ENCODE measurements at regions not wholly inside any gene's neighbourhood (a gene's known extent, or its start where the extent isn't known, plus 50 kb on each side); places are given as distances from the start of the nearest gene placed in this dataset.

GRCh38 chr10:128461991-128462390 lies 335.8 kb upstream of the MKI67 start:
- Histone ChIP-seq H3K4me3 (ENCODE audit: low read length in 3 of 3) (no peak overlapping the region), H3K9me3 (ENCODE audit: control insufficient read depth in 3 of 3, low read length in 3 of 3) (no peaks in the 10 kb centered on the region), H3K27ac (ENCODE audit: low read depth, low read length) (no peak overlapping the region), H3K36me3 (ENCODE audit: control insufficient read depth in 3 of 3, insufficient read depth in 3 of 3, low read length in 3 of 3) (no peaks in the 10 kb centered on the region), H3K9ac (ENCODE audit: low read depth in 1 of 3, low read length in 3 of 3) (no peak overlapping the region), H3K4me1 (ENCODE audit: control insufficient read depth in 3 of 3, insufficient read depth in 3 of 3, low read length in 3 of 3) (no peaks in the 10 kb centered on the region), H3K27me3 (ENCODE audit: control insufficient read depth in 3 of 3, insufficient read depth in 3 of 3, low read length in 3 of 3) (peaks cover 3 to 37% (median 24%) of the 10 kb centered on the region in 3 donors)

GRCh38 chr10:128462844-128463243 lies 336.6 kb upstream of the MKI67 start:
- no peaks in the 10 kb centered on the region for H3K4me1 ChIP-seq (ENCODE audit: control insufficient read depth in 3 of 3, insufficient read depth in 3 of 3, low read length in 3 of 3)
- no peaks in the 10 kb centered on the region for H3K9me3 ChIP-seq (ENCODE audit: control insufficient read depth in 3 of 3, low read length in 3 of 3)
- no peak overlapping the region for H3K4me3 ChIP-seq (ENCODE audit: low read length in 3 of 3)
- H3K36me3 ChIP-seq (ENCODE audit: control insufficient read depth in 3 of 3, insufficient read depth in 3 of 3, low read length in 3 of 3) = no peaks in the 10 kb centered on the region
- H3K27me3 ChIP-seq (ENCODE audit: control insufficient read depth in 3 of 3, insufficient read depth in 3 of 3, low read length in 3 of 3) = peaks cover 3 to 37% (median 21%) of the 10 kb centered on the region in 3 donors
- no peak overlapping the region for H3K27ac ChIP-seq (ENCODE audit: low read depth, low read length)
- H3K9ac ChIP-seq (ENCODE audit: low read depth in 1 of 3, low read length in 3 of 3) = no peak overlapping the region

- Histone ChIP-seq H3K4me1 (ENCODE audit: control insufficient read depth in 3 of 3, insufficient read depth in 3 of 3, low read length in 3 of 3) (no peaks in the 10 kb centered on the region), H3K9me3 (ENCODE audit: control insufficient read depth in 3 of 3, low read length in 3 of 3) (no peaks in the 10 kb centered on the region), H3K36me3 (ENCODE audit: control insufficient read depth in 3 of 3, insufficient read depth in 3 of 3, low read length in 3 of 3) (no peaks in the 10 kb centered on the region), H3K4me3 (ENCODE audit: low read length in 3 of 3) (no peak overlapping the region), H3K27ac (ENCODE audit: low read depth, low read length) (no peak overlapping the region), H3K9ac (ENCODE audit: low read depth in 1 of 3, low read length in 3 of 3) (no peak overlapping the region), H3K27me3 (ENCODE audit: control insufficient read depth in 3 of 3, insufficient read depth in 3 of 3, low read length in 3 of 3) (peaks cover 3 to 36% (median 25%) of the 10 kb centered on the region in 3 donors)
Observed at GRCh38 chr10:128463991-128464760, 338.0 kb upstream of the MKI67 start.

GRCh38 chr10:128465697-128466096 lies 339.5 kb upstream of the MKI67 start:
- H3K36me3 ChIP-seq (ENCODE audit: control insufficient read depth in 3 of 3, insufficient read depth in 3 of 3, low read length in 3 of 3) = no peaks in the 10 kb centered on the region
- H3K4me1 ChIP-seq (ENCODE audit: control insufficient read depth in 3 of 3, insufficient read depth in 3 of 3, low read length in 3 of 3) = no peaks in the 10 kb centered on the region
- H3K9me3 ChIP-seq (ENCODE audit: control insufficient read depth in 3 of 3, low read length in 3 of 3) = no peaks in the 10 kb centered on the region
- H3K4me3 ChIP-seq (ENCODE audit: low read length in 3 of 3) = no peak overlapping the region
- no peak overlapping the region for H3K27ac ChIP-seq (ENCODE audit: low read depth, low read length)
- H3K27me3 ChIP-seq (ENCODE audit: control insufficient read depth in 3 of 3, insufficient read depth in 3 of 3, low read length in 3 of 3) = peaks cover 3 to 32% (median 29%) of the 10 kb centered on the region in 3 donors
- H3K9ac ChIP-seq (ENCODE audit: low read depth in 1 of 3, low read length in 3 of 3) = no peak overlapping the region

- no peaks in the 10 kb centered on the region for H3K9me3 ChIP-seq (ENCODE audit: control insufficient read depth in 3 of 3, low read length in 3 of 3)
- peaks cover 8 to 31% (median 24%) of the 10 kb centered on the region in 3 donors for H3K27me3 ChIP-seq (ENCODE audit: control insufficient read depth in 3 of 3, insufficient read depth in 3 of 3, low read length in 3 of 3)
- H3K36me3 ChIP-seq (ENCODE audit: control insufficient read depth in 3 of 3, insufficient read depth in 3 of 3, low read length in 3 of 3) = no peaks in the 10 kb centered on the region
Observed at GRCh38 chr10:128466831-128467371, 340.7 kb upstream of the MKI67 start.

GRCh38 chr10:128468462-128468861 lies 342.2 kb upstream of the MKI67 start:
- H3K4me1 ChIP-seq (ENCODE audit: control insufficient read depth in 3 of 3, insufficient read depth in 3 of 3, low read length in 3 of 3) = no peaks in the 10 kb centered on the region
- H3K27ac ChIP-seq (ENCODE audit: low read depth, low read length) = no peak overlapping the region
- H3K4me3 ChIP-seq (ENCODE audit: low read length in 3 of 3) = no peak overlapping the region
- H3K36me3 ChIP-seq (ENCODE audit: control insufficient read depth in 3 of 3, insufficient read depth in 3 of 3, low read length in 3 of 3) = no peaks in the 10 kb centered on the region
- H3K27me3 ChIP-seq (ENCODE audit: control insufficient read depth in 3 of 3, insufficient read depth in 3 of 3, low read length in 3 of 3) = peaks cover 5 to 25% (median 22%) of the 10 kb centered on the region in 3 donors
- H3K9me3 ChIP-seq (ENCODE audit: control insufficient read depth in 3 of 3, low read length in 3 of 3) = no peaks in the 10 kb centered on the region
- H3K9ac ChIP-seq (ENCODE audit: low read depth in 1 of 3, low read length in 3 of 3) = no peak overlapping the region

More at GRCh38 chr10:128466831-128467371, 340.7 kb upstream of the MKI67 start:
- H3K4me1 ChIP-seq (ENCODE audit: control insufficient read depth in 3 of 3, insufficient read depth in 3 of 3, low read length in 3 of 3) = no peaks in the 10 kb centered on the region
- no peak overlapping the region for H3K4me3 ChIP-seq (ENCODE audit: low read length in 3 of 3)
- no peak overlapping the region for H3K27ac ChIP-seq (ENCODE audit: low read depth, low read length)
- no peak overlapping the region for H3K9ac ChIP-seq (ENCODE audit: low read depth in 1 of 3, low read length in 3 of 3)

GRCh38 chr10:128469515-128469914 lies 343.3 kb upstream of the MKI67 start:
- Histone ChIP-seq H3K27me3 (ENCODE audit: control insufficient read depth in 3 of 3, insufficient read depth in 3 of 3, low read length in 3 of 3) (peaks cover 5 to 23% (median 17%) of the 10 kb centered on the region in 3 donors), H3K27ac (ENCODE audit: low read depth, low read length) (no peak overlapping the region), H3K4me1 (ENCODE audit: control insufficient read depth in 3 of 3, insufficient read depth in 3 of 3, low read length in 3 of 3) (no peaks in the 10 kb centered on the region), H3K9me3 (ENCODE audit: control insufficient read depth in 3 of 3, low read length in 3 of 3) (no peaks in the 10 kb centered on the region), H3K4me3 (ENCODE audit: low read length in 3 of 3) (no peak overlapping the region), H3K9ac (ENCODE audit: low read depth in 1 of 3, low read length in 3 of 3) (no peak overlapping the region), H3K36me3 (ENCODE audit: control insufficient read depth in 3 of 3, insufficient read depth in 3 of 3, low read length in 3 of 3) (no peaks in the 10 kb centered on the region)

GRCh38 chr10:128470321-128470965 lies 344.2 kb upstream of the MKI67 start:
- Histone ChIP-seq H3K27ac (ENCODE audit: low read depth, low read length) (no peak overlapping the region), H3K9me3 (ENCODE audit: control insufficient read depth in 3 of 3, low read length in 3 of 3) (no peaks in the 10 kb centered on the region), H3K4me1 (ENCODE audit: control insufficient read depth in 3 of 3, insufficient read depth in 3 of 3, low read length in 3 of 3) (no peaks in the 10 kb centered on the region), H3K4me3 (ENCODE audit: low read length in 3 of 3) (no peak overlapping the region), H3K27me3 (ENCODE audit: control insufficient read depth in 3 of 3, insufficient read depth in 3 of 3, low read length in 3 of 3) (peaks cover 5 to 22% (median 18%) of the 10 kb centered on the region in 3 donors), H3K36me3 (ENCODE audit: control insufficient read depth in 3 of 3, insufficient read depth in 3 of 3, low read length in 3 of 3) (no peaks in the 10 kb centered on the region), H3K9ac (ENCODE audit: low read depth in 1 of 3, low read length in 3 of 3) (no peak overlapping the region)

GRCh38 chr10:128471151-128471550 lies 344.9 kb upstream of the MKI67 start:
- Histone ChIP-seq H3K27ac (ENCODE audit: low read depth, low read length) (no peak overlapping the region), H3K4me3 (ENCODE audit: low read length in 3 of 3) (no peak overlapping the region), H3K9me3 (ENCODE audit: control insufficient read depth in 3 of 3, low read length in 3 of 3) (no peaks in the 10 kb centered on the region), H3K4me1 (ENCODE audit: control insufficient read depth in 3 of 3, insufficient read depth in 3 of 3, low read length in 3 of 3) (no peaks in the 10 kb centered on the region), H3K9ac (ENCODE audit: low read depth in 1 of 3, low read length in 3 of 3) (no peak overlapping the region), H3K36me3 (ENCODE audit: control insufficient read depth in 3 of 3, insufficient read depth in 3 of 3, low read length in 3 of 3) (no peaks in the 10 kb centered on the region), H3K27me3 (ENCODE audit: control insufficient read depth in 3 of 3, insufficient read depth in 3 of 3, low read length in 3 of 3) (peaks cover 5 to 22% (median 18%) of the 10 kb centered on the region in 3 donors)

GRCh38 chr10:128472196-128472595 lies 346.0 kb upstream of the MKI67 start:
- H3K4me1 ChIP-seq (ENCODE audit: control insufficient read depth in 3 of 3, insufficient read depth in 3 of 3, low read length in 3 of 3) = no peaks in the 10 kb centered on the region
- H3K4me3 ChIP-seq (ENCODE audit: low read length in 3 of 3) = no peak overlapping the region
- H3K36me3 ChIP-seq (ENCODE audit: control insufficient read depth in 3 of 3, insufficient read depth in 3 of 3, low read length in 3 of 3) = no peaks in the 10 kb centered on the region
- peaks cover 5 to 22% (median 18%) of the 10 kb centered on the region in 3 donors for H3K27me3 ChIP-seq (ENCODE audit: control insufficient read depth in 3 of 3, insufficient read depth in 3 of 3, low read length in 3 of 3)
- H3K27ac ChIP-seq (ENCODE audit: low read depth, low read length) = no peak overlapping the region
- H3K9me3 ChIP-seq (ENCODE audit: control insufficient read depth in 3 of 3, low read length in 3 of 3) = no peaks in the 10 kb centered on the region
- no peak overlapping the region for H3K9ac ChIP-seq (ENCODE audit: low read depth in 1 of 3, low read length in 3 of 3)

All from skeletal muscle tissue (tissue), 3 donors.